Hematopoietic multipotent progenitor cell (in vitro differentiated cells): ENCODE measurements at regions not wholly inside any gene's neighbourhood (a gene's known extent, or its start where the extent isn't known, plus 50 kb on each side); places are given as distances from the start of the nearest gene placed in this dataset.

ENCODE experiments used
- DNase-seq, 3 donors: peaks; one replicate each; pipeline ENCODE4 v3.0.0-alpha.2; 2011 to 2015; ENCODE audit warnings: low read depth in 2 of 3, low spot score in 2 of 3

DNA sequence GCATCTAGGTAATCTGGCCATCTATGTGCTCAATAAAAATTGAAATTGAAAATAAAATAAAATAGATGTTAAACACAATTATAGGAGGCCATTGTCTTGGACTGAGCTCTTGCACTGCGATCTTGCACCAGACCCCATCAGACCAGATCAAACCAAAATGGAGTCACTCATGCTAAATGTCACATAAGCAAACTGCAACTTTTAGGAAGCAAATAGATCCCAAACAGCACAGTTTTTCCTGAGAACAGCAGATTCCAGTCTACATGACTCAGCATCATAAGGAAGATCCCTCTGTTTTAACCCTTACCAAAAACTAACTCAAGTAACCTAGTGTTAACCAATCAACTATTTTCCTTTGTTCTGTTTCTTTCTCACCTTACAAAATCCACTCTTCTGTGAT is 57.7 kb upstream of the LRP1B start:
- no peak for DNase-seq

DNA sequence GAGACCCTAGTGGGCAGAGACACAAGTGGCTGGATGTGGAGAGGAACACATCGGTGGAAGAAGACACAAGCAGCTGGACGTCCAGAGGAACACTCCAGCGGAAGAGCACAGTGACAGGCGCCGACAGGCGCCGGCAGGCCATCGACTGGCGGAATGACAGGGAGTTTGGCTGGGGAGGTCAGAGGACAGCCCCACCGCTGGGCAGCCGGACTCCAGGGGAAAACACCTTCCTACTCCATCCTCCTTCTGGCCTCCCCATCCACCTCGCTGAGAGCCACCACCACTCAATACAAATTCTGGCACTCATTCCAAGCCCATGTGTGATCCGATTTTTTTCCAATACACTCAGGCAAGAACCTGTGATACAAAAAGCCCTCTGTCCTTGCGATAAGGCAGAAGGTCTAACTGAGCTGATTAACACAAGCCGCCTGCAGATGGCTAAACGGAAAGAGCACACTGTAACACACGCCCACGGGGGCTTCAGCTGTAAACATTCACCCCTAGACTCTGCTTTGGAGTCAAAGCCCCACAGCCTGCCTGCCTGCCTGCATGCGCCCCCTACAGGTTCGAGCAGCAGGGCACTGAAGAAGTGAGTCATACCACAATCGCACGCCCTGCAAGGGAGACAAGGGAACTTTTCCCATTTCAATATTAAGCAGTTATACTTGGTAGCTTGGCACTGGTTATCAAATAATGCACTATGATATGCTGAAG is 50.2 kb upstream of the LRP1B start:
- DNase-seq: peak in 2 of 3 donors; percentile 20
